HG03575 (cell line): ENCODE measurements at regions not wholly inside any gene's neighbourhood (a gene's known extent, or its start where the extent isn't known, plus 50 kb on each side); places are given as distances from the start of the nearest gene placed in this dataset.

Experiments
- ATAC-seq: cut with Tn5 transposase; IDR thresholded peaks from one replicate; pipeline ENCODE4 v1.9.1; 2021; ENCODE audit not compliant: unreplicated experiment, insufficient number of reproducible peaks, low FRiP score; ENCODE audit errors: extremely low read depth

DNA sequence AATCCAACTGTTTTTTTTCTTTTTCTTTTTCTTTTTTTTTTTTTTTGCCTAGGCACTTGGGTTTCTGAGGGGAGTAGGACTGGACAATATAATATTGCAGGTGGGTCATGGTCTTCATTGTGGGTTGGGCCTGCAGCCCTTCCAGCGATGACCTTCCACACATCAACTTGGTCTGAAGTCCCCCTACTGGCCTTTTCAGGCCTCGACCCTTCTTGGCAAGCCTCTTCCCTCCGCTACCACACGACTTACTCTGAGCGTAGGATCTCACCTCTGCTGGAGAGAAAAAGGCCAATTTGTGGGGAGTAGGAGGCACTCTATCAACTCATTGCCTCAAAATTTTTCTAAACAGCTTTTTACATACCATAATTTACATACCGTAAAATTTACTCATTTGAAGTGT is 51.1 kb upstream of the GRIK3 start:
- no peak for ATAC-seq

DNA sequence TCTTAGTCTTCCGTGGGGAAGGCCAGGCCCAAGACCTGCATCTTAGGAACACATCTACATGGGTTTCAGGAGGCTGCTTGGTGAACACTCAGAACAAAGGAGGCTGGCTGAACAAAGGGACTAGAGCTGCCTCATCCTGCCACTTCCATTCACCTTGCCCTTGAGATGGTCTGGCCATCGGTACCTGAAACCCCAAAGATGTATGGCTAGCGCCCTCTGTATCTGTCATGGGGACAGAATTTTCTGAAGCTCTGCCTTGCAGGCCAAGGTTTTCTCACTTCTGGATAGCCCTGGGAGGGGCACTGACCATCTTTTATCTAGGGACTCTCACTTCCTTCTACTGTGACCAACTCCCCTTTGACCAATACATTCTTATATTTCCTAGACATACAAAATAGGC is 55.4 kb upstream of the GRIK3 start:
- ATAC-seq: no peak

DNA sequence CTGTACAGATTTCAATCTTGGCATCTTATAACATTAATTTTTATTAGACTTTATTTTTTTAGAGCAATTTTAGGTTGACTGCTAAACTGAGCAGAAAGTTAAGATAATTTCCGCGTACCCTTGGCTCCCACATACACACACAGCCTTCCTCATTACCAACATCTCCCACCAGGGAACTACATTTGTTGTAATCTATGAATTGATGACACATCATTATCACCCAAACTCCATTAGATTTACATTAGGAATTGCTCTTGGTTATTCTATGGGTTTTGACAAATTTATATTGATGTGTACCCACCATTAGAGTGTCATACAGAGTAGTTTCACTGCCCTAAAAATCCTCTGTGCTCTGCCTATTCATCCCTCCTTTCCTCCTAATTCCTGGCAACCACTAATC is 56.4 kb upstream of the GRIK3 start:
- ATAC-seq: no peak

DNA sequence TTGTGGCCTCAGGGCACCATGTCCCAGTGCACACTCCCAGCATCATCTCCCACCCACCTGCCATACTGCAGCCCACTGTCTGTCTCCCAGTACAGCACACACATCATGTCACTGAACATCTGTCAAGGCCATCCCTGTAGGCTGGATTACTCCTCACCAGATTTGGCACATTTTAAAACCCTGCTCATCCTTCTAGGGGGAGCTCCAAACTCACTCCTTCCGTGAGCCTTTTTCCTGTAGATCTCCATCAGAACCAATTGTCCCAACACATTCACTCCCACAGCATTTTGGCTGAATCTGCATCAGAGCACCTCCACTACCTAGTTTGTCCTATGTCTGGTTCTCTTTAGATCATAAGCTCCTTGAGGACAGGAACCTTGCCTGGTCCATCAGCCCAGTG is 58.6 kb upstream of the GRIK3 start:
- ATAC-seq: no peak

DNA sequence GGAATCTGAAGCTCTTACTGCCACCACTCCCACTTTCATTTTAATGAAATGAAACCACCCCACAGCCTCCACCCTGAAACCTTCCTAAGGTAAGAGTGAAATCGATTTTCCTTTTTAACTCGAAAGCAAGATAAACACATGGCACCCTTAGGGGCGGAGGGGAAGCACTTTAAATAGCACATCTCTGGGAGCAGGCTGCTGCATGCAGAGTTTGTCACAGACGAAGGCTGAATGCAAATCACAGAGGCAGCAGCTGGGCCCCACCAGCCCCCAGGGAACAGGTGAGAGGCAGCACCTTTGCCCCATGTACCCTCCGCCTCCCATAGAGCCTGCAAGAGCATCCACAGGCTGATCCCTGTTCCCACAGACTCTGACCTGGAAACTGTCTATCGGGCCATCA is 60.0 kb upstream of the GRIK3 start:
- no peak for ATAC-seq

DNA sequence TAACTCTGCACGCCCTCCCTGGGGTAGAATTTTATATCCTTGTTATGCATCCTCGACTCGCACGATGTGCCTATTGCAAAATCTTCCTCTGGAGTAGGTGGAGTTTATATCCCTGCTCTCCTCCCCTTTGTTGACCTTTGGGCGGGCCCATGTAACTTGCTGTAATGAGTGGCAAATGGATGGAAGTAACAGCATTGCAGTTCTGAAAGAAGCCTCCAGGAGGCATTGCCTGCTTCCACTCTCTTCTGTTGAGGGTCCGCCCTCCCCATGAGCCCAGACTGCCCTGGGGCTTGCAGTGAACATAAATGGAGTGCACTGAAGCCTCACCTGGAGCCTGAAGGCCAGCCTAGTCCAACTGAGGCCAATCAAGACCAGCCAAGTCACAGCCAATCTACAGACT is 62.2 kb upstream of the GRIK3 start:
- no peak for ATAC-seq

DNA sequence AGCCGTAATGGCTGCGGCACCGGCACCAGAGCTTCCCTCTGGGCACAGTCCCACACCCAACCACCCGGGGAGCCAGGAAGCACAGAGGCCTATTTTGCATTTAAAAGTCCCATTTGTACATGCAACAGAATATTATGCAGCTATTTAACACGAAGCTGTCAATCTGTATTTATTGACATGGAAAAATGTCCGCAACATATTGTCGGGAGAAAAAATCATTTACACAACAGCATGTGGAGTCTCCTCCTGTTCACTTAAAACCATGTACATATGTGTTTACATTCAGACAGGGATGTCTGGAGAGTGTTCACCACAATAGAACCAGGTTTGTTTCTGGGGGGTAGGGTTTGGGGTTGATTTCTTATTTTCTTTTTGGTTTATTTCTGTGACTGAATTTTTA is 63.4 kb upstream of the GRIK3 start:
- ATAC-seq: no peak

DNA sequence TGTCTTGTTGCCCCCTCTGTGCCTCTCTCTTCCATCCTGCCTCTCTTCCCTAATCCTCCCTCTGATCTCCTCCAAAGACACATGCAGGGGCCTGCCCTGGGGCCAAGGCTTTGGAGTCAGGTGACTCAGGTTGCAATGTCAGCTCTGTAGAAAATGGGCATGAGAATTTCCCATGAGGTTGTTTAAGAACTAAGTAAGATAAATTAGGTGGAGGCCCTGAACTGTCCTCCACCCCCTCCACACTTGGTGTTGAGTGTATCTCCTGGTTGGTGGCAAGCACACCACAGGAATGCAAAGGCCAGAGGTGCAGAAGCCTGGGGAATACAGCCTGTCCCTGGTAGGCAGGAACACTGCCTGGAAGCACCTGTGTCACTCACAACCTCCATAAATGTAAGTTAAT is 63.9 kb upstream of the GRIK3 start:
- ATAC-seq: no peak

DNA sequence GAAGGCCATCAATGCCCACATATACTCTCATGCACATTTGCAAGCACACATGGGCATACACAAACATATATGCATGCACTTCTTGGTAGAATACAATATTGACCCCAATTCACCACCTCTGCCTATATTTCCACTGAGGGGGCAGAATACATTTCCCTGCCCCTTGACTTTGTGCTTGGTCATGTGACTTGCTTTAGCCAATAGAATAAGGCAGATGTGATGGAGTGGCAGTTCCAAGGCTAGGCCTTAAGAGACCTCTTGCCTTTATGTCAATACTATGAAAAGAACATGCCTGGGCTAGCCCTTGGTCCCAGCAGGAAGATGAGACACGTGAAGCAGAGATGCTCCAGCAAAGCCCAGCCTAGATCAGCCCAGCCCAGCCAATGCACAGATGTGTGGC is 66.0 kb upstream of the GRIK3 start:
- no peak for ATAC-seq

DNA sequence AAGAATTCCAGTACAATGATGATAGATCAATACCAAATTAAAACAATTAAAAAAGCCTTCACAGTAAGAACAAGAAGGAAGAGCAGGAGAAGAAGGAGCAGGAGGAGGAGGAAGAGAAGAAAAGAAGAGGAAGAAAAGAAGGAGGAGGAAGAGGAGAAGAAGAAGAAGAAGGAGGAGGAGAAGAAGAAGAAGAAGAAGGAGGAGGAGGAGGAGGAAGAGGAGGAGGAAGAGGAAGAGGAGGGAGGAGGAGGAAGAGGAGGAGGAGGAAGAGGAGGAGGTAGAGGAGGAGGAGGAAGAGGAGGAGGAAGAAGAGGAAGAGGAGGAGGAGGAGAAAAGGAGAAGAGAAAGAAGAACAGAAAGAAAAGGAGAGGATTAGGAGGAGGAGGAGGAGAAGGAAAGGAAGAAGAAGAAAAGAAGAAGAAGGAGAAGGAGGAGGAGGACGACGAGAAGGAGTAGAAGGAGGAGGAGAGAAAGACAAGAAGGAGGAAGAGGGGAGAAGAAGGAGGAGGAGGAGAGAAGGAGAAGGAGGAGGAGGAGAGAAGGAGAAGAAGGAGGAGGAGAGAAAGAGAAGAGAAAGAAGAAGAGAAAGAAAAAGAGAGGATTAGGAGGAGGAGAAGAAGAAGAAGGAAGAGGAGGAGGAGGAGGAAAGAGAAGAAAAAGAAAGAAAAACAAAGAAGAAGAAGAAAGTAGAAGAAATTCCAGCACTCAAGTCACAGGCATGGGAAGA is 68.5 kb upstream of the GRIK3 start:
- no peak for ATAC-seq

DNA sequence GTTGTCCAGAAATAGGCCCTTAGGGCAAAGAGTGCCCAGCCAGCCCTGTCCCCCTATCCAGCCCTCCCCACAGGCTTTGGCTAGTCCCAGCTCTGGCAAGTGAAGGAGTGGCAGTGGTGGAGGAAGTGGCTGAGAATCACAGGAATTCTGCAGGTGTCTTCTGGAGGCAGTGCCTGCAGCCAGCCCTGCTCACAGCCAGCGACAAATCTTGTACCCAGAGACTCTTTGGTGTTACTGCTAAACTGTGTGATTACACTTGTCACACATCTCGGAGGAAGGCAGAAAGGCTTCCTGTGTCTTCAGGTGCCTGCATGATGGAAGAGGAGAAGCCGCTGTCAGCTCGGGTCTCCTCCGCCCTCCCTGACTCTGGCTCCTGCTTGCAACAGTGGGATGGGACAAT is 71.6 kb upstream of the GRIK3 start:
- ATAC-seq: no peak

DNA sequence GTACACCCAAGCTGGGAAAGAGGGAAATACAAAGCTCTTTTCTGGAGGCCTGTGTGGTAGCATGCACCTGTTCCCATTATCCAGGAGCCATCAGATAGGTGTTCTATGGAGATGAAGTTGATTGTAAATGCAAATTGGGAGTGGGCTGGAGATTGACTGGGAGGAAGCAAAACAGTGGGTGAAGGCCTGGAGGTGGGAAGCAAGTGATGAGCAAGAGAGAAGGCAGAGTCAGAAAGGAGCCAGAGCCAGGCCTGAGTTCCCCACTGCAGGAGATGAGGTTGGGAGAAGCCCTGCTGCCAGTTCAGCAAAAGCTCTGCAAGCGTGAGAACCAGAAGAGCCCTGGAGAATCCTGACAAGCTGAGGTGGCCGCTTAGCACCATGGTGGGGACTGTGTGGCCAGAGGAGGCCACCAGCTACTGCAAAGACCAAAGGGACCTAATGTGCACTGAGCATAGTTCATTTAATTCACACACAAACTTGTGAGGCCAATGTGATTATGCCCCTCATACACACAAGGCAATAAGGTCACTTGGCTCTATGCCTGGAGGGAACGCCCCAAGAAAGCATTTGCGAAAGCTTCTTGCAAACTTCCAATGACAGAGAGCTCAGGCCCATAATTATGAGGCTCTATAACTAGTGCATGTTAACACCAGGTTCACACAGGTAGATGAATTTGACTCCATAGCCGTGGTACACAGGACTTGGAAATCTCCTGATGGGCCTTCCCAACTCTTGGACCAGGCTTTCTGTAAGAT is 73.0 kb upstream of the GRIK3 start:
- ATAC-seq: no peak

DNA sequence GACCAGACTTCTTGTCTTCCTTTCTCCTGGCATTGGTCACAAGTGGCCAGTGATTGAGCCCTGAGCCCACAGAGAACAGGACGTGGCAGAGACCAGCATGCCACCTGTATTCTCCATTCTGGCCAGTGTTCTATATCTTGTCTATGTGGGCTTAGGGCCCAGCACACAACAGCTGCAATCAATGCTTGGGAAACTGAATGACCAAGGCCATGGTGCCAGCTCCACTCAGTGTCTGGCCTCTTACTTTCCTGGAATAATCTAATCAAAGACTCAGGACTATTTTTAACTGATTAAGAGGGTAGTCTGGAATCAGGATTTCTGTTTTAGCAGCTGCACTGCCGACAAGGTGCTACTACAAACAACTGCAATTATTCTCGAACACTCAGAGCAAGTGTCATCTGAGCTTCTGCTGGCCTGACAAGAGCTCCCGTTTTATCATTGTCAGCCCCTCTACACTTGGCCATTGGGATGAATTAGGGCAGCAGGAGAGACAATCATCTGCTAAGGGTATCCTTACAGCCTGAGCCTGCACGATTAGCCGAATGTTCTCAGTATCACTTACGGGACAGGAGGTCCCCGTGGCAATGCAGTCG is 74.4 kb upstream of the GRIK3 start:
- ATAC-seq: no peak

DNA sequence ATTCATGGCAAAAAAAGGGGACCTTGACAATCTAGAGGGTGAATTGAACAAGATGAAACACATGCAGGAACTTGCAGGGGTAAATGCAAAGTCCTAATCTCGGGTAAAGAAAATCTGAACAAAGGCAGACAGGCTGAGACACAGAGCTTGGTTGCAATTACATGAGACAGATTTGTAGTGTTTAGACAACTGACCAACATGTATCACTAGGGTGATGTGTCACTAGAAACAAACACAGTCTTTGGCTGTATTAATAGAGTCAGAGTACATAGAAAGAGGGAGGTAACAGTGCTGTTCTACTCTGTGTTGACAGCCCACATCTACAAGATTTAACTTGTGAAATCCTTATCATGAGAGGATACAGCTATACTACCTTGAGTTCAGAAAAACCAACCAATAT is 78.1 kb upstream of the GRIK3 start:
- ATAC-seq: no peak

DNA sequence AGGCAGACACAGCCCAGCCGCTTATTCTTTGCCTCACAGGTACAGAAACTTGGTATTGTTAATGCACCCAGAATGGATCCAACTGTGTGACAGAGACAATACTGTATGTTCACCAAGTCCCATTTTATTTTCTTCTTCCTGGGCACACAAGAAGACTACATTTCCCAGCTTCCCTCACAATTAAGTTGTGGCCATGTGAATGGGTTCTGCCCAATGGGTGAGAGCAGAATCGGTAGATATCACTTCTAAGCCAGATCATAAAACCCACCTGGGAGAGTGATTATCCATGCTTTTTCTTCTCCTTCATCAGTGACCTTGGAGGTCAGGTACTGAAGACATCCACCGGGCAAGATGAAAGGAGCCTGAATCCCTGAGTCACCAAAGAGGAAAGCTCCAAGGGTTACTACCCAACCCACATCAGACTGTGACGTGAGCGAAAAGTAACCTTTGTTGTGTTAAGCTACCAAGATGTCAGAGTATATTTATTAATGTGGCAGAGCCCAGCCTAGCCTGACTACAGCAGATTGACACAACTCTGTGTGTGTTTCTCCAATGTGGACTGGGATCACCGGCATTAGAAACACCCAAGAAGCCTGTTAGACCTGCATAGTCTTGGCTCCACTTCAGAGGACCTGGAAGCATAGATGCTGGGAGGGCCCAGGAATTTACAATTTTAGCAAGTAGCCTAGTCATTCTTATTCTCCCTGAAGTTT is 79.1 kb upstream of the GRIK3 start:
- ATAC-seq: no peak

DNA sequence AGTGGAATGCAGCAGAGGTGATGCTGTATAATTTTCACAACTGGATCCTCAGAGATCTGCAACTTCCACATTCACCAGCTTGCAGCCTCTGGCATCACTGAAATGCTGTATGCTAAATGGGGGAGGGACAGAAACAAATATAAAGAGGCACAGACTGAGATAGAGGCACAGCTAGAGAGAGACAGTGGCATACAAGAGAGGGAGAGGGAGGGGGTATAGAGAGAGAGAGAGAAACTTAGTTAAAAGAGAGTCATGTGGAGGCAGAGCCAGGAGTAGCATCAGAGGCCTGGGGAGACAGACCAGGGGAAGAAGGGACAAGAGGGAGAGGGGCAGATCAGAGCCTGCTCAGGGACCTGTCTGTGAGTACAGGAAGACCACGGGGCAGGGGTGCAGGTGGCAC is 84.5 kb upstream of the GRIK3 start:
- ATAC-seq: no peak

DNA sequence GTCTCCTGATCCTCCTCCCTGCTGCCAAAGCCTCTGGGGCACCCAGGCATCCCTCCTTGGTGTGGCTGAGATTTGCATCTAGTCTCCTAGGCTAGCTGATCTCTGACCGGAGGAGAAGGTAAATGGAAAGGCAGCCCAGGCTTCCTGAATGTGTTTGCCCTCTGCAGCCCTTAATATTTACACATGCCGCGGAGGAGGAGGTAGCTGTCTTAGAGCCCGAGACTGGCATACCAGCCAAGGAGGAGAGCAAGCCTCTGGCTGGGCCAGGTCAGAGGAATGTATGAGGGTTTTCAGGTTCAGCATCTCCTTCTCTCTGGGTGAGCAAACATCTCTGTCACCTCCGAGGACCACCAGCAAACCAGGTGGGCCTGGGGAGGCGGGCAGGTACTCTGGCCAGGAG is 86.0 kb upstream of the GRIK3 start:
- no peak for ATAC-seq

DNA sequence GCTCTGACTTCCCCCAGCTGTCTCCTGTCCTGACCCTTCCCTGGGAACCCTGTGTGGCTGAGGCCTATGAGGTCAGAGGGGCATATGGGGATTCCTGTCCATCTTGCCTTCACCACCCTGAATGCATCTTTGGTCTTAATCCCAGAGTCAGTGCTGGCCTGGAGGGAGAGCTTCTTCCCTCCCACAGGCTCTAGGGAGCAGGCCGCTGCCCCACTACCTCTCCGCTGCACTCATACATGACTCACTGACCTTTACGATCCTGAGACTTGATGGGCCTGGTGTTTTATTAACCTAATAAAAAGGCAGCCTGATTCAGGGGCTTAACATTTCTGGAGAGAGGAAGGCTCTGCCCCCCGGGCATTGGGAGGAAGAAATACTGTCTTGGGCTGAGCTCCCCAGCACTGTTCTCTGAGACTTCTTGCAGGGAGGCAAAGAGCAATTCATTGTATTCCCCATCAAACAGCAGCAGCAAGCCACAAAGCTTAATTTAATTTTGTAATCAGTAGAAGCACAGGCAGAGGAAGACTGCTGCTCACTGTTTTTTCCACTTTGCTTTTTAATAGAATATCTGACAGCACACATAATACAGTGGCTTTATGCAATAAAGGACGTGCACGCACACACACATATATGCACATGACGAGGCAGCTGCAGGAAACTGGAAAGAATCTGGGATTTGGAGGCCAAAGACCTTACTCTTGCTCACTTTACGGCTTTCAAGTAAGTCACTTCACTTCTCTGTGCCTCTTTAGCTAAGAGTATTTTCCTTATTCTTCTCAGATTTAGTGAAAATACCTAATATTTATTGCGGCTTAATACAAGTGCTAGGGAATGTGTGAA is 89.2 kb upstream of the GRIK3 start:
- ATAC-seq: no peak

DNA sequence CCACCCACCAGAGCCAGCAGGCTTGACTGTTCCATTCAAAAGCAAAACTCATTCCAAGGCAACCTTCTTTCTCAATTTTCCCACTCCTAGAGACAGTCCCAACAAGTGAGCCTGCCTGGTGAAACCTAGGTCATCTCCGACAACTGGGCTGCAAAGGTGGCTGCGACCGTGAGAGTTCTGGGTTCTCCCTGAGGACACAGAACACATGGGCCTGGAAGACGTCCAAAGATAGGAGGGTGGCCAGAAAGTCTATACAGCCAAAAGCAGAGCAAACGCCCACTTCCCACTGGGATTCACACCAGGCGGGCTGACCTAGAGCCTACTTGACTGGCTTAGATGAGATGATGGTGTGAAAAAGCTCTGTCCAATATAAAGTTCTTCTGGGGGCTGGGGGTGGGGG is 90.2 kb upstream of the GRIK3 start:
- ATAC-seq: no peak
